ENCODE measurements at regions not wholly inside any gene's neighbourhood (a gene's known extent, or its start where the extent isn't known, plus 50 kb on each side); places are given as distances from the start of the nearest gene placed in this dataset.

DNA sequence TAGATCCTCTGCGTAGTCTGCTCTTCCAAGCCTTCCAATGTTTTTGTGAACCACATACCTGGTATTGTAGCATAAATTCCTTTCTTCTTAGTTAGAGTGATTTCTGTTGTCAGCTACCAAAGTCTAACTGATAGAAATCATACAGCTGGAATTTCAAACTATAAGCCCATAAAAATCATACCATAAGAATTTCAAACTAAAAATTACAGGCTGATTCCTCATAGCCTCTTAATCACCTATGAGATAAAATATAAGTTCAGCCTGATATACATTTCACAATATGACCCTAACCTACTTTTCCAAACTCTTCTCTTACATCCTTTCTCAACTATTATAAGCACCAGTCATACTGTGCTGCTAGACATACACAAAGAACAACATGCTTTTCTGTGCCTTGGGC is 64.8 kb downstream of the PTHLH start:
- TF ChIP-seq, protein P1, sequence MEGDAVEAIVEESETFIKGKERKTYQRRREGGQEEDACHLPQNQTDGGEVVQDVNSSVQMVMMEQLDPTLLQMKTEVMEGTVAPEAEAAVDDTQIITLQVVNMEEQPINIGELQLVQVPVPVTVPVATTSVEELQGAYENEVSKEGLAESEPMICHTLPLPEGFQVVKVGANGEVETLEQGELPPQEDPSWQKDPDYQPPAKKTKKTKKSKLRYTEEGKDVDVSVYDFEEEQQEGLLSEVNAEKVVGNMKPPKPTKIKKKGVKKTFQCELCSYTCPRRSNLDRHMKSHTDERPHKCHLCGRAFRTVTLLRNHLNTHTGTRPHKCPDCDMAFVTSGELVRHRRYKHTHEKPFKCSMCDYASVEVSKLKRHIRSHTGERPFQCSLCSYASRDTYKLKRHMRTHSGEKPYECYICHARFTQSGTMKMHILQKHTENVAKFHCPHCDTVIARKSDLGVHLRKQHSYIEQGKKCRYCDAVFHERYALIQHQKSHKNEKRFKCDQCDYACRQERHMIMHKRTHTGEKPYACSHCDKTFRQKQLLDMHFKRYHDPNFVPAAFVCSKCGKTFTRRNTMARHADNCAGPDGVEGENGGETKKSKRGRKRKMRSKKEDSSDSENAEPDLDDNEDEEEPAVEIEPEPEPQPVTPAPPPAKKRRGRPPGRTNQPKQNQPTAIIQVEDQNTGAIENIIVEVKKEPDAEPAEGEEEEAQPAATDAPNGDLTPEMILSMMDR (IDR thresholded peaks at IDR 0.05): no peak
- TF ChIP-seq POLR2A (IDR thresholded peaks at IDR 0.05) (no peak), POLR2AphosphoS5 (IDR thresholded peaks at IDR 0.05) (no peak)

All from prostate gland (tissue), 2 donors.